B cell (primary cell): ENCODE measurements at regions not wholly inside any gene's neighbourhood (a gene's known extent, or its start where the extent isn't known, plus 50 kb on each side); places are given as distances from the start of the nearest gene placed in this dataset.

Experiments used
- ATAC-seq: fragments of 200-7000 bp; cut with Tn5 transposase; one replicate; pipeline ENCODE4 v1.10.0; 2021; ENCODE audit warnings: low read depth, mild to moderate bottlenecking, moderate number of reproducible peaks, moderate library complexity
- CTCF ChIA-PET: fragments of 350-600 bp; sonication (Branson Sonifier 250); formaldehyde crosslinking; loops from one replicate; lab custom pipeline; 2021; ENCODE audit warnings: antibody characterized with exemption, inconsistent platforms; lab: Charles Lee
- POLR2A ChIA-PET: fragments of 350-600 bp; sonication (Branson Sonifier 250); formaldehyde crosslinking; loops from one replicate; lab custom pipeline; 2021; ENCODE audit warnings: antibody characterized with exemption; lab: Charles Lee
- DNase-seq: peaks from one replicate; pipeline ENCODE4 v3.0.0; 2013
- H2AFZ ChIP-seq: 2 replicates; pipeline ENCODE4 v1.6.1; 2012; ENCODE audit warnings: mild to moderate bottlenecking, low read depth, low read length; ENCODE audit not compliant: insufficient read depth, poor library complexity, severe bottlenecking
- H3K27ac ChIP-seq, 2 donors: 1 replicate in 1 of 2; 2 replicates in 1 of 2; pipeline ENCODE4 v1.5.1; 2012 to 2013; ENCODE audit warnings: low read length in 2 of 2, mild to moderate bottlenecking in 2 of 2, moderate library complexity in 1 of 2
- H3K27me3 ChIP-seq, 4 experiments: fragments of 200-600 bp in 1 of 4; sonication (generic) in 1 of 4; replicated peaks in 1 of 4; 1 replicate in 2 of 4; 2 replicates in 2 of 4; pipeline versions ENCODE4 v1.6.1 to v1.7.0; 2013 to 2016; ENCODE audit warnings: low read length in 3 of 4, mild to moderate bottlenecking in 2 of 4, mixed read lengths in 1 of 4, moderate library complexity in 1 of 4; ENCODE audit not compliant: insufficient read depth in 4 of 4, control insufficient read depth in 3 of 4; ENCODE audit errors: control extremely low read depth in 1 of 4
- H3K36me3 ChIP-seq, 2 experiments: replicated peaks in 1 of 2; 1 replicate in 1 of 2; 2 replicates in 1 of 2; pipeline versions ENCODE4 v1.6.1 to v1.7.1; 2013; ENCODE audit warnings: low read length in 1 of 2; ENCODE audit not compliant: insufficient read depth in 2 of 2, control insufficient read depth in 1 of 2; ENCODE audit errors: control extremely low read depth in 1 of 2, extremely low read depth in 1 of 2
- H3K4me1 ChIP-seq, 2 donors: fragments of 200-600 bp in 1 of 2; sonication (generic) in 1 of 2; 1 replicate in 1 of 2; 2 replicates in 1 of 2; pipeline versions ENCODE4 v1.5.1 to v1.6.1; 2013 to 2017; ENCODE audit warnings: low read length in 2 of 2; ENCODE audit not compliant: control insufficient read depth in 2 of 2, insufficient read depth in 2 of 2
- H3K4me2 ChIP-seq: replicated peaks from 2 replicates; pipeline ENCODE3; 2012; ENCODE audit warnings: mild to moderate bottlenecking, low read depth, low read length; ENCODE audit not compliant: poor library complexity, severe bottlenecking
- H3K4me3 ChIP-seq, 5 experiments: fragments of 200-600 bp in 1 of 5; sonication (generic) in 1 of 5; 1 replicate in 3 of 5; 2 replicates in 2 of 5; pipeline versions ENCODE4 v1.5.1 to v1.7.0; 2011 to 2016; ENCODE audit warnings: low read length in 4 of 5, mild to moderate bottlenecking in 4 of 5, low read depth in 2 of 5, control low read depth in 1 of 5, moderate library complexity in 1 of 5; ENCODE audit not compliant: insufficient read depth in 1 of 5; ENCODE audit errors: control extremely low read depth in 1 of 5, extremely low read depth in 1 of 5
- H3K79me2 ChIP-seq: fragments of 200-600 bp; sonication (generic); one replicate; pipeline ENCODE4 v1.6.0; 2016; ENCODE audit warnings: low read length; ENCODE audit not compliant: control insufficient read depth, insufficient read depth
- H3K9ac ChIP-seq: fragments of 200-600 bp; sonication (generic); 2 replicates; pipeline ENCODE4 v1.6.1; 2017; ENCODE audit warnings: mild to moderate bottlenecking, low read length, moderate library complexity
- H3K9me3 ChIP-seq, 3 donors: one replicate each; pipeline versions ENCODE4 v1.6.1 to v1.7.1; 2013; ENCODE audit warnings: low read length in 2 of 3; ENCODE audit not compliant: control insufficient read depth in 2 of 3, insufficient read depth in 1 of 3; ENCODE audit errors: control extremely low read depth in 1 of 3
- H4K20me1 ChIP-seq: 2 replicates; pipeline ENCODE4 v1.6.0; 2012; ENCODE audit warnings: mild to moderate bottlenecking, low read length; ENCODE audit not compliant: insufficient read depth, control insufficient read depth, poor library complexity, severe bottlenecking
- H3K27ac Mint-ChIP-seq: one replicate; pipeline ENCODE4 v1.8.0; 2021; ENCODE audit warnings: mixed read lengths
- H3K27me3 Mint-ChIP-seq: one replicate; pipeline ENCODE4 v1.8.0; 2021; ENCODE audit warnings: mixed read lengths
- H3K4me1 Mint-ChIP-seq: one replicate; pipeline ENCODE4 v1.8.0; 2021; ENCODE audit warnings: mixed read lengths
- H3K4me3 Mint-ChIP-seq: one replicate; pipeline ENCODE4 v1.8.0; 2021; ENCODE audit warnings: mixed read lengths
- H3K9me3 Mint-ChIP-seq: one replicate; pipeline ENCODE4 v1.8.0; 2022; ENCODE audit warnings: mixed read lengths; ENCODE audit not compliant: insufficient read depth
- CTCF ChIP-seq: fragments of 200-600 bp; IDR thresholded peaks from one replicate; pipeline ENCODE4 v1.8.0; 2022; ENCODE audit warnings: antibody characterized with exemption, mild to moderate bottlenecking
- EZH2 ChIP-seq: IDR thresholded peaks from 2 replicates; pipeline ENCODE4 v1.6.1; 2012; ENCODE audit warnings: borderline replicate concordance, low read depth, mild to moderate bottlenecking, moderate library complexity, low read length; ENCODE audit not compliant: insufficient read depth, poor library complexity, severe bottlenecking
- WGBS: methylation state at CpG from one replicate; pipeline ENCODE4 v1.1.5; 2013; ENCODE audit warnings: missing lambda C conversion rate; ENCODE audit not compliant: insufficient coverage; 5-methylcytosine and 5-hydroxymethylcytosine counted together
- intact Hi-C: fragments of 100-400 bp; cut with micrococcal nuclease; formaldehyde crosslinking; loops from one replicate; pipeline ENCODE4 v1.10.0; 2022

- H3K4me1 ChIP-seq, result no peaks in the 10 kb centered on the region
- no peak overlapping the region for H3K9ac ChIP-seq
- H3K36me3 ChIP-seq, result no peaks in the 10 kb centered on the region
- no peak overlapping the region for H2AFZ ChIP-seq
- ATAC-seq (no peak), DNase-seq (no peak)
- H3K4me3 Mint-ChIP-seq, result no peak overlapping the region
- H3K27me3 Mint-ChIP-seq, result no peaks in the 10 kb centered on the region
- no peaks in the 10 kb centered on the region for H3K79me2 ChIP-seq
- H3K4me2 ChIP-seq, result no peak overlapping the region
- no peaks in the 10 kb centered on the region for H3K9me3 Mint-ChIP-seq
- no peak overlapping the region for H3K27ac Mint-ChIP-seq
- H3K27me3 ChIP-seq, result no peaks in the 10 kb centered on the region
- TF ChIP-seq CTCF, result no peak
- TF ChIP-seq EZH2, result no peak
- H3K4me3 ChIP-seq, result no peak overlapping the region
- ChIA-PET CTCF (no interaction called here), POLR2A (no interaction called here)
- H3K4me1 Mint-ChIP-seq, result no peaks in the 10 kb centered on the region
- intact Hi-C loops, result no loop called here
- no peak overlapping the region for H3K27ac ChIP-seq
- no peaks in the 10 kb centered on the region for H3K9me3 ChIP-seq
- no peaks in the 10 kb centered on the region for H4K20me1 ChIP-seq
- 82% methylated on average over 2 of the region's 3 CpGs for WGBS
Measured at GRCh38 chr4:181757098-181757497, 486.1 kb upstream of the TENM3 start.

- no peak overlapping the region for H3K27ac ChIP-seq
- TF ChIP-seq CTCF (no peak), EZH2 (no peak)
- H3K4me2 ChIP-seq, result no peak overlapping the region
- no peaks in the 10 kb centered on the region for H3K79me2 ChIP-seq
- POLR2A ChIA-PET, result no interaction called here
- ATAC-seq (no peak), DNase-seq (no peak)
- H3K4me1 ChIP-seq, result no peaks in the 10 kb centered on the region
- Mint-ChIP-seq H3K4me1 (no peaks in the 10 kb centered on the region), H3K27me3 (no peaks in the 10 kb centered on the region), H3K9me3 (no peaks in the 10 kb centered on the region), H3K4me3 (no peak overlapping the region), H3K27ac (no peak overlapping the region)
- H3K36me3 ChIP-seq, result no peaks in the 10 kb centered on the region
- no peaks in the 10 kb centered on the region for H4K20me1 ChIP-seq
- no peak overlapping the region for H2AFZ ChIP-seq
- H3K9me3 ChIP-seq, result no peaks in the 10 kb centered on the region
- intact Hi-C loops, result no loop called here
- H3K4me3 ChIP-seq, result no peak overlapping the region
- WGBS, result 80% methylated on average over 3 of the region's 8 CpGs
- no peak overlapping the region for H3K9ac ChIP-seq
- no peaks in the 10 kb centered on the region for H3K27me3 ChIP-seq
- CTCF ChIA-PET, result no interaction called here
Measured at GRCh38 chr4:181757910-181758660, 485.1 kb upstream of the TENM3 start.
